Head of caudate nucleus (tissue), 42 donors: ENCODE measurements at regions not wholly inside any gene's neighbourhood (a gene's known extent, or its start where the extent isn't known, plus 50 kb on each side); places are given as distances from the start of the nearest gene placed in this dataset.

Experiments
- DNase-seq, 42 donors: peaks; one replicate each; pipeline versions ENCODE4 v3.0.0 to v3.0.0-alpha.2; 2020 to 2021; ENCODE audit warnings: mixed read lengths in 7 of 42
- intact Hi-C: fragments of 100-400 bp; cut with DNase I; formaldehyde crosslinking; loops from one replicate; pipeline ENCODE4 v1.15.0; 2022

- DNase-seq, result no peak
- intact Hi-C loops, result no loop called here
These were observed 895.5 kb downstream of the ROBO2 start for GRCh38 chr3:77935418-77935817.

- no peak for DNase-seq
- intact Hi-C loops, result no loop called here
These were observed 899.8 kb downstream of the ROBO2 start for GRCh38 chr3:77939726-77940125.

GRCh38 chr3:77943598-77943997, 903.7 kb downstream of the ROBO2 start:
- no peak for DNase-seq

GRCh38 chr3:77945320-77945719, 905.4 kb downstream of the ROBO2 start:
- no peak for DNase-seq
- intact Hi-C loops, result no loop called here

More at GRCh38 chr3:77943598-77943997, 903.7 kb downstream of the ROBO2 start:
- intact Hi-C loops, result no loop called here

GRCh38 chr3:77947671-77948070, 907.8 kb downstream of the ROBO2 start:
- intact Hi-C loops, result no loop called here
- DNase-seq, result no peak

- DNase-seq, result no peak
- intact Hi-C loops, result no loop called here
These were observed 927.7 kb downstream of the ROBO2 start for GRCh38 chr3:77967621-77968020.

GRCh38 chr3:77976079-77976478, 936.2 kb downstream of the ROBO2 start:
- DNase-seq, result no peak
- intact Hi-C loops, result no loop called here

- DNase-seq, result no peak
- intact Hi-C loops, result no loop called here
These were observed 963.2 kb downstream of the ROBO2 start for GRCh38 chr3:78003090-78003489.

- no peak for DNase-seq
- intact Hi-C loops, result no loop called here
These were observed 964.7 kb downstream of the ROBO2 start for GRCh38 chr3:78004571-78004970.

GRCh38 chr3:78013653-78014052, 973.8 kb downstream of the ROBO2 start:
- intact Hi-C loops, result no loop called here
- DNase-seq, result no peak

- intact Hi-C loops, result no loop called here
- no peak for DNase-seq
These were observed 976.0 kb downstream of the ROBO2 start for GRCh38 chr3:78015856-78016255.

GRCh38 chr3:78021710-78022109, 981.8 kb downstream of the ROBO2 start:
- no peak for DNase-seq
- intact Hi-C loops, result no loop called here

GRCh38 chr3:78022232-78022631, 982.3 kb downstream of the ROBO2 start:
- DNase-seq, result peak in 1 of 42 donors; percentile 11
- intact Hi-C loops, result no loop called here

- DNase-seq, result no peak
- intact Hi-C loops, result no loop called here
These were observed 983.4 kb downstream of the ROBO2 start for GRCh38 chr3:78023257-78023656.

GRCh38 chr3:78025916-78026315, 986.0 kb downstream of the ROBO2 start:
- no peak for DNase-seq
- intact Hi-C loops, result no loop called here

- intact Hi-C loops, result no loop called here
These were observed 986.5 kb downstream of the ROBO2 start for GRCh38 chr3:78026318-78026828.

GRCh38 chr3:78029775-78030174, 989.9 kb downstream of the ROBO2 start:
- DNase-seq, result no peak
- intact Hi-C loops, result no loop called here

More at GRCh38 chr3:78026318-78026828, 986.5 kb downstream of the ROBO2 start:
- DNase-seq, result no peak

- no peak for DNase-seq
- intact Hi-C loops, result no loop called here
These were observed 995.3 kb downstream of the ROBO2 start for GRCh38 chr3:78035131-78035641.

- no peak for DNase-seq
- intact Hi-C loops, result no loop called here
These were observed 1001.6 kb downstream of the ROBO2 start for GRCh38 chr3:78041486-78041885.

GRCh38 chr3:78046566-78046965, 1006.7 kb downstream of the ROBO2 start:
- DNase-seq, result no peak
- intact Hi-C loops, result no loop called here

- intact Hi-C loops, result no loop called here
These were observed 1008.8 kb downstream of the ROBO2 start for GRCh38 chr3:78048698-78049097.

GRCh38 chr3:78049521-78049920, 1009.6 kb downstream of the ROBO2 start:
- DNase-seq, result no peak
- intact Hi-C loops, result no loop called here

More at GRCh38 chr3:78048698-78049097, 1008.8 kb downstream of the ROBO2 start:
- no peak for DNase-seq
